Endothelial cell of umbilical vein (primary cell): ENCODE measurements at regions not wholly inside any gene's neighbourhood (a gene's known extent, or its start where the extent isn't known, plus 50 kb on each side); places are given as distances from the start of the nearest gene placed in this dataset.

Experiments used
- CTCF ChIP-seq, 2 donors: IDR thresholded peaks; 1 replicate in 1 of 2; 2 replicates in 1 of 2; pipeline ENCODE4 v1.5.1; 2011; ENCODE audit warnings: low read length in 2 of 2, mild to moderate bottlenecking in 2 of 2, moderate library complexity in 2 of 2, control low read depth in 1 of 2, inconsistent platforms in 1 of 2, low read depth in 1 of 2; ENCODE audit not compliant: insufficient read depth in 1 of 2; ENCODE audit errors: extremely low read depth in 1 of 2
- JUN ChIP-seq: IDR thresholded peaks from 2 replicates; pipeline ENCODE4 v1.6.1; 2011; ENCODE audit warnings: borderline replicate concordance, low read depth; ENCODE audit not compliant: insufficient read length, insufficient read depth
- MYC ChIP-seq: IDR thresholded peaks from one replicate; pipeline ENCODE4 v1.6.1; 2011; ENCODE audit warnings: mild to moderate bottlenecking, low read depth, low read length
- POLR2A ChIP-seq: IDR thresholded peaks from 2 replicates; pipeline ENCODE4 v1.6.1; 2012; ENCODE audit warnings: low read depth, mild to moderate bottlenecking, control low read depth, low read length
- POLR2AphosphoS5 ChIP-seq: IDR thresholded peaks from 2 replicates; pipeline ENCODE4 v1.6.1; 2012; ENCODE audit warnings: low read depth, mild to moderate bottlenecking, control low read depth, low read length, moderate library complexity; ENCODE audit not compliant: insufficient read depth

- TF ChIP-seq POLR2A (no peak), CTCF (IDR thresholded peaks at IDR 0.05; ENCODE audit: extremely low read depth in 1 of 2, insufficient read depth in 1 of 2, low read depth in 1 of 2, low read length in 2 of 2) (no peak), POLR2AphosphoS5 (no peak), MYC (no peak), JUN (no peak)
Measured at GRCh38 chr12:32016680-32017482, 57.7 kb downstream of the RESF1 start.
